K562 (cell line): ENCODE measurements at regions not wholly inside any gene's neighbourhood (a gene's known extent, or its start where the extent isn't known, plus 50 kb on each side); places are given as distances from the start of the nearest gene placed in this dataset.

Source experiments
- CTCF ChIP-seq, 3 experiments: IDR thresholded peaks in 2 of 3; conservative IDR thresholded peaks in 1 of 3; 2 replicates each; pipeline ENCODE4 v1.5.1; 2011 to 2012; ENCODE audit warnings: low read length in 3 of 3, mild to moderate bottlenecking in 3 of 3, control low read depth in 2 of 3, improper control_type of control experiment in 1 of 3, inconsistent platforms in 1 of 3, low read depth in 1 of 3, mixed read lengths in 1 of 3, moderate library complexity in 1 of 3; ENCODE audit not compliant: insufficient read depth in 2 of 3
- SMAD4 ChIP-seq: fragments of 250-450 bp; sonication (Bioruptor Pico); conservative IDR thresholded peaks from 2 replicates; pipeline ENCODE4 v1.8.0; 2021; ENCODE audit warnings: inconsistent platforms, mild to moderate bottlenecking, moderate library complexity
- SP2 ChIP-seq: IDR thresholded peaks from 2 replicates; pipeline ENCODE4 v1.6.1; 2011; ENCODE audit warnings: mild to moderate bottlenecking, low read depth, low read length, moderate library complexity; ENCODE audit not compliant: poor library complexity, severe bottlenecking; ENCODE audit errors: extremely low read depth
- ZBTB7A ChIP-seq: IDR thresholded peaks from 2 replicates; pipeline ENCODE4 v1.6.1; 2011; ENCODE audit warnings: low read depth, mild to moderate bottlenecking, low read length, moderate library complexity, borderline replicate concordance; ENCODE audit not compliant: control insufficient read depth
- ZKSCAN1 ChIP-seq: fragments of 150-350 bp; IDR thresholded peaks from 2 replicates; pipeline ENCODE4 v1.6.1; 2016; ENCODE audit warnings: low read depth, low read length
- ZNF143 ChIP-seq: sonication (generic); formaldehyde crosslinking; IDR thresholded peaks from 2 replicates; pipeline ENCODE4 v1.9.0; 2022; ENCODE audit warnings: mild to moderate bottlenecking, missing genetic modification reagents

- TF ChIP-seq SMAD4 (CRISPR knock-in tag) (no peak), ZKSCAN1 (no peak), CTCF (IDR thresholded peaks at IDR 0.05 in 2 of 3, conservative IDR thresholded peaks at IDR 0.05 in 1 of 3; ENCODE audit: insufficient read depth in 2 of 3, low read depth in 1 of 3, low read length in 3 of 3) (no peak), SP2 (no peak), ZNF143 (CRISPR knock-in tag) (no peak), ZBTB7A (no peak)
Measured at GRCh38 chr9:78713614-78714405, 416.9 kb downstream of the PSAT1 start.
